HEK293 (cell line): ENCODE measurements at regions not wholly inside any gene's neighbourhood (a gene's known extent, or its start where the extent isn't known, plus 50 kb on each side); places are given as distances from the start of the nearest gene placed in this dataset.

Experiments
- MYNN ChIP-seq: fragments of 450-650 bp; formaldehyde crosslinking; IDR thresholded peaks from 2 replicates; pipeline ENCODE4 v1.5.1; 2016; ENCODE audit warnings: missing biosample characterization, missing genetic modification characterization, borderline replicate concordance
- YY2 ChIP-seq: fragments of 450-650 bp; formaldehyde crosslinking; IDR thresholded peaks from 2 replicates; pipeline ENCODE4 v1.5.1; 2016; ENCODE audit warnings: missing biosample characterization, missing genetic modification characterization
- ZNF133 ChIP-seq: fragments of 450-650 bp; formaldehyde crosslinking; IDR thresholded peaks from 2 replicates; pipeline ENCODE4 v1.5.1; 2016; ENCODE audit warnings: missing biosample characterization, missing genetic modification characterization
- ZNF174 ChIP-seq: fragments of 450-650 bp; formaldehyde crosslinking; IDR thresholded peaks from 2 replicates; pipeline ENCODE4 v1.5.0; 2017; ENCODE audit warnings: missing biosample characterization, mild to moderate bottlenecking, missing genetic modification characterization
- ZNF274 ChIP-seq, 2 experiments: fragments of 200-500 bp in 1 of 2; fragments of 450-650 bp in 1 of 2; sonication (Bioruptor generic) in 1 of 2; formaldehyde crosslinking in 1 of 2; IDR thresholded peaks; 2 replicates each; pipeline versions ENCODE4 v1.5.1 to v1.6.1; 2014 to 2016; ENCODE audit warnings: borderline replicate concordance in 1 of 2, inconsistent platforms in 1 of 2, low read length in 1 of 2, missing biosample characterization in 1 of 2, missing genetic modification characterization in 1 of 2
- ZNF423 ChIP-seq: fragments of 450-650 bp; formaldehyde crosslinking; IDR thresholded peaks from 2 replicates; pipeline ENCODE4 v1.5.1; 2016; ENCODE audit warnings: missing biosample characterization, missing genetic modification characterization
- ZNF785 ChIP-seq: fragments of 450-650 bp; formaldehyde crosslinking; IDR thresholded peaks from 2 replicates; pipeline ENCODE4 v1.5.1; 2016; ENCODE audit warnings: missing biosample characterization, missing genetic modification characterization
- TF ChIP-seq, protein P1 (sequence below): IDR thresholded peaks from 2 replicates; pipeline ENCODE4 v1.6.1; 2011; ENCODE audit warnings: mild to moderate bottlenecking, low read depth, low read length, borderline replicate concordance
- TF ChIP-seq, protein P2 (sequence below): fragments of 450-650 bp; formaldehyde crosslinking; IDR thresholded peaks from 2 replicates; pipeline ENCODE4 v1.5.1; 2016; ENCODE audit warnings: missing biosample characterization, missing genetic modification characterization
- TF ChIP-seq, protein P3 (sequence below): fragments of 450-650 bp; formaldehyde crosslinking; IDR thresholded peaks from 2 replicates; pipeline ENCODE4 v1.5.1; 2016; ENCODE audit warnings: missing biosample characterization, missing genetic modification characterization

DNA sequence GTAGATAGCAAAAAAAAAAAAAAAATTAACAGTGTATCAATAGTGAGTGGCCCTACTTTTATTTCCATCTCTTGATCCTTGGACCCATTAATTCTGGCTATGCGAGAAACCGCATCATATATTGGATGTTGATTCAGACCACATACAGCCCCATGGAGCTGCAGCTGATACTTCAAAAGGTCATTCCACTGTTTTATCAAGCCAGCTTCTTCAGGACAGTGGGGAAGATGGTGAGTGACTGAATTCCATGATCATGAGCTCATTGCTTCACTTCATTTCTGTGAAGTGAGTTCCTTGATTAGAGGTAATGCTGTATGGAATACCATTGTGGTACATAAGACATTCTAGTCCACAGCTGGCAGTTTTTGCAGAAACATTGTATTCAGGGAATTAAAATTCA, 222.9 kb upstream of the MEF2C start:
- TF ChIP-seq ZNF133 (tag by site-specific recombination) (no peak), ZNF785 (tag by site-specific recombination) (no peak), MYNN (tag by site-specific recombination) (no peak), ZNF274 (IDR thresholded peaks at IDR 0.05; ENCODE audit: low read length) (no peak), ZNF274 (tag by site-specific recombination; IDR thresholded peaks at IDR 0.05; ENCODE audit: borderline replicate concordance) (no peak), ZNF174 (tag by site-specific recombination) (no peak), ZNF423 (tag by site-specific recombination) (no peak), YY2 (tag by site-specific recombination) (no peak)
- TF ChIP-seq, protein P1, sequence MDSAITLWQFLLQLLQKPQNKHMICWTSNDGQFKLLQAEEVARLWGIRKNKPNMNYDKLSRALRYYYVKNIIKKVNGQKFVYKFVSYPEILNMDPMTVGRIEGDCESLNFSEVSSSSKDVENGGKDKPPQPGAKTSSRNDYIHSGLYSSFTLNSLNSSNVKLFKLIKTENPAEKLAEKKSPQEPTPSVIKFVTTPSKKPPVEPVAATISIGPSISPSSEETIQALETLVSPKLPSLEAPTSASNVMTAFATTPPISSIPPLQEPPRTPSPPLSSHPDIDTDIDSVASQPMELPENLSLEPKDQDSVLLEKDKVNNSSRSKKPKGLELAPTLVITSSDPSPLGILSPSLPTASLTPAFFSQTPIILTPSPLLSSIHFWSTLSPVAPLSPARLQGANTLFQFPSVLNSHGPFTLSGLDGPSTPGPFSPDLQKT = no peak
- TF ChIP-seq, protein P2, sequence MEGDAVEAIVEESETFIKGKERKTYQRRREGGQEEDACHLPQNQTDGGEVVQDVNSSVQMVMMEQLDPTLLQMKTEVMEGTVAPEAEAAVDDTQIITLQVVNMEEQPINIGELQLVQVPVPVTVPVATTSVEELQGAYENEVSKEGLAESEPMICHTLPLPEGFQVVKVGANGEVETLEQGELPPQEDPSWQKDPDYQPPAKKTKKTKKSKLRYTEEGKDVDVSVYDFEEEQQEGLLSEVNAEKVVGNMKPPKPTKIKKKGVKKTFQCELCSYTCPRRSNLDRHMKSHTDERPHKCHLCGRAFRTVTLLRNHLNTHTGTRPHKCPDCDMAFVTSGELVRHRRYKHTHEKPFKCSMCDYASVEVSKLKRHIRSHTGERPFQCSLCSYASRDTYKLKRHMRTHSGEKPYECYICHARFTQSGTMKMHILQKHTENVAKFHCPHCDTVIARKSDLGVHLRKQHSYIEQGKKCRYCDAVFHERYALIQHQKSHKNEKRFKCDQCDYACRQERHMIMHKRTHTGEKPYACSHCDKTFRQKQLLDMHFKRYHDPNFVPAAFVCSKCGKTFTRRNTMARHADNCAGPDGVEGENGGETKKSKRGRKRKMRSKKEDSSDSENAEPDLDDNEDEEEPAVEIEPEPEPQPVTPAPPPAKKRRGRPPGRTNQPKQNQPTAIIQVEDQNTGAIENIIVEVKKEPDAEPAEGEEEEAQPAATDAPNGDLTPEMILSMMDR (tag by site-specific recombination) = no peak
- TF ChIP-seq, protein P3, sequence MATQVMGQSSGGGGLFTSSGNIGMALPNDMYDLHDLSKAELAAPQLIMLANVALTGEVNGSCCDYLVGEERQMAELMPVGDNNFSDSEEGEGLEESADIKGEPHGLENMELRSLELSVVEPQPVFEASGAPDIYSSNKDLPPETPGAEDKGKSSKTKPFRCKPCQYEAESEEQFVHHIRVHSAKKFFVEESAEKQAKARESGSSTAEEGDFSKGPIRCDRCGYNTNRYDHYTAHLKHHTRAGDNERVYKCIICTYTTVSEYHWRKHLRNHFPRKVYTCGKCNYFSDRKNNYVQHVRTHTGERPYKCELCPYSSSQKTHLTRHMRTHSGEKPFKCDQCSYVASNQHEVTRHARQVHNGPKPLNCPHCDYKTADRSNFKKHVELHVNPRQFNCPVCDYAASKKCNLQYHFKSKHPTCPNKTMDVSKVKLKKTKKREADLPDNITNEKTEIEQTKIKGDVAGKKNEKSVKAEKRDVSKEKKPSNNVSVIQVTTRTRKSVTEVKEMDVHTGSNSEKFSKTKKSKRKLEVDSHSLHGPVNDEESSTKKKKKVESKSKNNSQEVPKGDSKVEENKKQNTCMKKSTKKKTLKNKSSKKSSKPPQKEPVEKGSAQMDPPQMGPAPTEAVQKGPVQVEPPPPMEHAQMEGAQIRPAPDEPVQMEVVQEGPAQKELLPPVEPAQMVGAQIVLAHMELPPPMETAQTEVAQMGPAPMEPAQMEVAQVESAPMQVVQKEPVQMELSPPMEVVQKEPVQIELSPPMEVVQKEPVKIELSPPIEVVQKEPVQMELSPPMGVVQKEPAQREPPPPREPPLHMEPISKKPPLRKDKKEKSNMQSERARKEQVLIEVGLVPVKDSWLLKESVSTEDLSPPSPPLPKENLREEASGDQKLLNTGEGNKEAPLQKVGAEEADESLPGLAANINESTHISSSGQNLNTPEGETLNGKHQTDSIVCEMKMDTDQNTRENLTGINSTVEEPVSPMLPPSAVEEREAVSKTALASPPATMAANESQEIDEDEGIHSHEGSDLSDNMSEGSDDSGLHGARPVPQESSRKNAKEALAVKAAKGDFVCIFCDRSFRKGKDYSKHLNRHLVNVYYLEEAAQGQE (tag by site-specific recombination) = no peak
